HTR-8/SVneo (cell line): ENCODE measurements at regions not wholly inside any gene's neighbourhood (a gene's known extent, or its start where the extent isn't known, plus 50 kb on each side); places are given as distances from the start of the nearest gene placed in this dataset.
"Not testable (repeated sequence)": the region's sequence is repeated elsewhere in the genome, so short reads cannot be mapped to it uniquely, and the experiment has no call there.

Source experiments
- DNase-seq: peaks from one replicate; pipeline ENCODE4 v3.0.0; 2011; ENCODE audit warnings: low spot score, mixed read lengths; ENCODE audit not compliant: insufficient read length
- FAIRE-seq: peaks from 2 replicates; lab custom pipeline; 2011; peaks lifted over from hg19 to GRCh38; lab: Jason Lieb, UNC

GRCh38 chr10:78096486-78096885 lies 62.8 kb downstream of the RPS24 start:
- not testable (repeated sequence) for DNase-seq, FAIRE-seq

GRCh38 chr10:78102593-78102992 lies 68.9 kb downstream of the RPS24 start:
- FAIRE-seq, DNase-seq: not testable (repeated sequence)

- DNase-seq (no peak), FAIRE-seq (no peak)
These were observed 75.5 kb downstream of the RPS24 start for GRCh38 chr10:78109210-78109609.

- no peak for FAIRE-seq
- no peak for DNase-seq
These were observed 81.6 kb downstream of the RPS24 start for GRCh38 chr10:78115135-78115853.

- no peak for FAIRE-seq
- no peak for DNase-seq
These were observed 82.7 kb downstream of the RPS24 start for GRCh38 chr10:78116361-78116760.

- no peak for DNase-seq
- FAIRE-seq, result no peak
These were observed 84.9 kb downstream of the RPS24 start for GRCh38 chr10:78118591-78118990.

- no peak for FAIRE-seq
- DNase-seq, result no peak
These were observed 88.1 kb downstream of the RPS24 start for GRCh38 chr10:78121801-78122200.

- FAIRE-seq (no peak), DNase-seq (no peak)
These were observed 90.5 kb downstream of the RPS24 start for GRCh38 chr10:78124167-78124566.

GRCh38 chr10:78129211-78129610 lies 95.5 kb downstream of the RPS24 start:
- no peak for FAIRE-seq
- no peak for DNase-seq

GRCh38 chr10:78130966-78131710 lies 97.5 kb downstream of the RPS24 start:
- no peak for DNase-seq
- FAIRE-seq, result no peak

- FAIRE-seq (no peak), DNase-seq (no peak)
These were observed 101.2 kb downstream of the RPS24 start for GRCh38 chr10:78134773-78135306.

- FAIRE-seq, result no peak
- DNase-seq, result no peak
These were observed 103.5 kb downstream of the RPS24 start for GRCh38 chr10:78137147-78137546.

- no peak for FAIRE-seq
- no peak for DNase-seq
These were observed 105.7 kb downstream of the RPS24 start for GRCh38 chr10:78139341-78139740.

- no peak for FAIRE-seq
- DNase-seq, result no peak
These were observed 106.5 kb downstream of the RPS24 start for GRCh38 chr10:78140066-78140630.

GRCh38 chr10:78143576-78143975 lies 109.9 kb downstream of the RPS24 start:
- DNase-seq (no peak), FAIRE-seq (no peak)

- FAIRE-seq, result no peak
- DNase-seq, result no peak
These were observed 112.5 kb downstream of the RPS24 start for GRCh38 chr10:78146200-78146599.

GRCh38 chr10:78147202-78147601 lies 113.5 kb downstream of the RPS24 start:
- no peak for DNase-seq
- FAIRE-seq, result no peak

- FAIRE-seq (no peak), DNase-seq (no peak)
These were observed 114.7 kb downstream of the RPS24 start for GRCh38 chr10:78148216-78148960.

GRCh38 chr10:78148961-78149612 lies 115.4 kb downstream of the RPS24 start:
- DNase-seq (peak; percentile 47), FAIRE-seq (no peak)

GRCh38 chr10:78150756-78151155 lies 117.1 kb downstream of the RPS24 start:
- no peak for FAIRE-seq
- DNase-seq, result no peak
